ENCODE measurements at regions not wholly inside any gene's neighbourhood (a gene's known extent, or its start where the extent isn't known, plus 50 kb on each side); places are given as distances from the start of the nearest gene placed in this dataset.

- TF ChIP-seq ZNF462 (CRISPR knock-in tag; IDR thresholded peaks at IDR 0.05) (no peak), ZNF331 (CRISPR knock-in tag; IDR thresholded peaks at IDR 0.05; ENCODE audit: low read depth) (no peak), POLR2AphosphoS5 (IDR thresholded peaks at IDR 0.05; ENCODE audit: low read depth) (no peak)
Measured at GRCh38 chr3:194995334-194995733, 275.6 kb downstream of the XXYLT1 start (continued).

GRCh38 chr3:194995922-194996321, 275.0 kb downstream of the XXYLT1 start:
- H3K36me3 Mint-ChIP-seq (ENCODE audit: low read depth): no peaks in the 10 kb centered on the region
- Histone ChIP-seq H3K4me3 (no peak overlapping the region), H4K20me1 (replicated peaks; ENCODE audit: insufficient read depth) (no peaks in the 10 kb centered on the region), H3K4me1 (ENCODE audit: insufficient read depth) (no peaks in the 10 kb centered on the region), H3K36me3 (ENCODE audit: insufficient read depth) (no peaks in the 10 kb centered on the region), H3K27me3 (ENCODE audit: insufficient read depth) (no peaks in the 10 kb centered on the region), H3K9me2 (ENCODE audit: insufficient read depth) (no peaks in the 10 kb centered on the region), H3F3A (replicated peaks; ENCODE audit: low read depth) (no peaks in the 10 kb centered on the region), H2AFZ (no peak overlapping the region), H3K4me2 (no peak overlapping the region), H3K27ac (ENCODE audit: low read depth) (no peak overlapping the region), H3K79me2 (replicated peaks; ENCODE audit: insufficient read depth) (no peaks in the 10 kb centered on the region)
- H3K27ac Mint-ChIP-seq: no peak overlapping the region
- ATAC-seq (no peak), DNase-seq (ENCODE audit: low spot score) (peak; percentile 15)
- no peaks in the 10 kb centered on the region for H3K9me3 Mint-ChIP-seq
- no peaks in the 10 kb centered on the region for H3K27me3 Mint-ChIP-seq (ENCODE audit: insufficient read depth, low read depth, poor library complexity)
- H3K4me1 Mint-ChIP-seq: 0 out of 3 replicates have a peak, but pooled peaks cover 2% of the 10 kb centered on the region
- H3K4me3 Mint-ChIP-seq: no peak overlapping the region
- TF ChIP-seq ETS1 (IDR thresholded peaks at IDR 0.05) (no peak), STAT1 (IDR thresholded peaks at IDR 0.05; ENCODE audit: unreplicated experiment) (no peak), CREB1 (CRISPR knock-in tag; IDR thresholded peaks at IDR 0.05; ENCODE audit: low read depth) (no peak), EZH2phosphoT487 (IDR thresholded peaks at IDR 0.05; ENCODE audit: unreplicated experiment) (no peak), EZH2 (IDR thresholded peaks at IDR 0.05; ENCODE audit: low read depth, unreplicated experiment) (no peak), ZNF114 (CRISPR knock-in tag; IDR thresholded peaks at IDR 0.05) (no peak), POLR2AphosphoS5 (IDR thresholded peaks at IDR 0.05; ENCODE audit: low read depth) (no peak), JUNB (IDR thresholded peaks at IDR 0.05; ENCODE audit: unreplicated experiment) (no peak)
- TF ChIP-seq, protein P1, sequence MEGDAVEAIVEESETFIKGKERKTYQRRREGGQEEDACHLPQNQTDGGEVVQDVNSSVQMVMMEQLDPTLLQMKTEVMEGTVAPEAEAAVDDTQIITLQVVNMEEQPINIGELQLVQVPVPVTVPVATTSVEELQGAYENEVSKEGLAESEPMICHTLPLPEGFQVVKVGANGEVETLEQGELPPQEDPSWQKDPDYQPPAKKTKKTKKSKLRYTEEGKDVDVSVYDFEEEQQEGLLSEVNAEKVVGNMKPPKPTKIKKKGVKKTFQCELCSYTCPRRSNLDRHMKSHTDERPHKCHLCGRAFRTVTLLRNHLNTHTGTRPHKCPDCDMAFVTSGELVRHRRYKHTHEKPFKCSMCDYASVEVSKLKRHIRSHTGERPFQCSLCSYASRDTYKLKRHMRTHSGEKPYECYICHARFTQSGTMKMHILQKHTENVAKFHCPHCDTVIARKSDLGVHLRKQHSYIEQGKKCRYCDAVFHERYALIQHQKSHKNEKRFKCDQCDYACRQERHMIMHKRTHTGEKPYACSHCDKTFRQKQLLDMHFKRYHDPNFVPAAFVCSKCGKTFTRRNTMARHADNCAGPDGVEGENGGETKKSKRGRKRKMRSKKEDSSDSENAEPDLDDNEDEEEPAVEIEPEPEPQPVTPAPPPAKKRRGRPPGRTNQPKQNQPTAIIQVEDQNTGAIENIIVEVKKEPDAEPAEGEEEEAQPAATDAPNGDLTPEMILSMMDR (conservative IDR thresholded peaks at IDR 0.05; ENCODE audit: low read depth in 2 of 2): no peak

Data from GM23338 (cell line).